ENCODE measurements at regions not wholly inside any gene's neighbourhood (a gene's known extent, or its start where the extent isn't known, plus 50 kb on each side); places are given as distances from the start of the nearest gene placed in this dataset.
"Not testable (repeated sequence)": the region's sequence is repeated elsewhere in the genome, so short reads cannot be mapped to it uniquely, and the experiment has no call there.

DNA sequence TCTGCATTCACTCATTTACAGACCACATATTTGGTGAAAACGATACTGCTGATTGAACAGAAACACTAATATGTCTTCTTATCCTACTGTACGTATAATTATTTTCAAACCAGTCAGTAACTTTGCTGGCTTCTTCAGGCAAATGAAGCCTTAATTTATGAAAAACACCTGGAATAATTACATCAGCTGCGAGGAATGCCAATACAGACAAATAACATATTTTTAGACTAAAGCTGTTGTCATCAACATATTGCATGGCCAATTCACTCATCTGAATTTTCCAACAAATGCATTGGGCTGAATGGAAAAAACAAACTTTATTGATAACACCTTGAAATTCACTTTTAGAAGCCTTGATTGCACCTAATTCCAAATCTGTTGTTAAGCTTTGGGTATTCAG is 165.9 kb downstream of the HLX start:
- TF ChIP-seq, protein P1, sequence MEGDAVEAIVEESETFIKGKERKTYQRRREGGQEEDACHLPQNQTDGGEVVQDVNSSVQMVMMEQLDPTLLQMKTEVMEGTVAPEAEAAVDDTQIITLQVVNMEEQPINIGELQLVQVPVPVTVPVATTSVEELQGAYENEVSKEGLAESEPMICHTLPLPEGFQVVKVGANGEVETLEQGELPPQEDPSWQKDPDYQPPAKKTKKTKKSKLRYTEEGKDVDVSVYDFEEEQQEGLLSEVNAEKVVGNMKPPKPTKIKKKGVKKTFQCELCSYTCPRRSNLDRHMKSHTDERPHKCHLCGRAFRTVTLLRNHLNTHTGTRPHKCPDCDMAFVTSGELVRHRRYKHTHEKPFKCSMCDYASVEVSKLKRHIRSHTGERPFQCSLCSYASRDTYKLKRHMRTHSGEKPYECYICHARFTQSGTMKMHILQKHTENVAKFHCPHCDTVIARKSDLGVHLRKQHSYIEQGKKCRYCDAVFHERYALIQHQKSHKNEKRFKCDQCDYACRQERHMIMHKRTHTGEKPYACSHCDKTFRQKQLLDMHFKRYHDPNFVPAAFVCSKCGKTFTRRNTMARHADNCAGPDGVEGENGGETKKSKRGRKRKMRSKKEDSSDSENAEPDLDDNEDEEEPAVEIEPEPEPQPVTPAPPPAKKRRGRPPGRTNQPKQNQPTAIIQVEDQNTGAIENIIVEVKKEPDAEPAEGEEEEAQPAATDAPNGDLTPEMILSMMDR (IDR thresholded peaks at IDR 0.05; ENCODE audit: borderline replicate concordance): no peak
- Histone ChIP-seq H3K36me3 (no peaks in the 10 kb centered on the region), H3K27ac (replicated peaks) (no peak overlapping the region), H3K27me3 (ENCODE audit: low read depth) (no peaks in the 10 kb centered on the region), H3K4me3 (no peak overlapping the region), H3K9me3 (replicated peaks) (peaks cover 10% of the 10 kb centered on the region), H3K4me1 (peaks cover 4% of the 10 kb centered on the region)
- intact Hi-C loops (cut with micrococcal nuclease): no loop called here
- no peak for DNase-seq

DNA sequence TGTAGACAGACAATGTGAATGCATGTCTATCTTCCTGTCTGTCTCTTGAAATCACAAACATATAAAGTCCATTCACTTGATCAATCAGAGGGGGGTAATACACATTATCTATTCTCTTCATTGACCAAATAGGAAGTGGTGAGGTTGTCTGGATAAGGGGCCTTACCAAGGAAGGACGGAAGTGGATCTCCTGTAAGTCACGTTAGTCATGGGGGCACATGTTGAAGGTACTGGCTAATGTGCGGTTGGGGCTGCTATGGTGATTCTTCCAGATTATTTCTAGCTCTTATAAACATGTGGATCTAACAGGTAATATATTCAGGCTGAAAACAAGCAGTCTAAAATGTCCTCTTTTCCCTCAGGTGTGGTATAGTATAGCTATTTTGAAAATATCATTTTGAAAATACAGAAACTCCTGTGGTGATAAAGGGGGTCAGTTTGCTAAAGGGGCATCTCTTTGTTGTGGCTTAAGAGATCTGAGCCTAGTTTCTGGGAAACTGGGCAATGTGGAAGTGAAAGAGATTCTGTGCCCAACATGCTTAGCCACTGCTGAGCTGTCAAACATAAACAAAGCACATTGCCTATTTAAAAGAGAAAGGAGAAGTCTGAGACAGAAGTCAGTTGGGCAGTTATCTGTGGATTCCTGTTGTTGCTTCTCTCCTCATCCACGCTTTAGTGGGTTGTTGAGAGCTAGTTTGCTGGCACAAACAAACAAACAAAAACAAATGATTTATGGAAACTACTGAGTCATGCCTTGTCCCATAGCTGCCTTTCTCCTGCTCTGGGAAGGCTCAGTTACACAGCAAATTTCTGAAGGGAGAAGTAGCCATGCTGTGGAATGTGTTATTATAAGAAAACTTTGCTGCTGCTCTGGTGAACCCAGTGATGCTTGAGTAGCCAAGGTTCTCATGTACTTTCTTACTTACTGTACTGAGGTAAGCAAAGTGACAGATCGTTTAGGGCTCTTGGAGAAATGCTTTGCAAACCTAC is 166.9 kb downstream of the HLX start:
- H3K4me1 ChIP-seq: peaks cover 4% of the 10 kb centered on the region
- no peaks in the 10 kb centered on the region for H3K36me3 ChIP-seq
- H3K9me3 ChIP-seq (replicated peaks): peaks cover 19% of the 10 kb centered on the region
- H3K27ac ChIP-seq (replicated peaks): no peak overlapping the region
- H3K4me3 ChIP-seq: no peak overlapping the region
- intact Hi-C loops (cut with micrococcal nuclease): no loop called here
- H3K27me3 ChIP-seq (ENCODE audit: low read depth): no peaks in the 10 kb centered on the region
- TF ChIP-seq, protein P1 (IDR thresholded peaks at IDR 0.05; ENCODE audit: borderline replicate concordance): no peak
- DNase-seq: no peak

DNA sequence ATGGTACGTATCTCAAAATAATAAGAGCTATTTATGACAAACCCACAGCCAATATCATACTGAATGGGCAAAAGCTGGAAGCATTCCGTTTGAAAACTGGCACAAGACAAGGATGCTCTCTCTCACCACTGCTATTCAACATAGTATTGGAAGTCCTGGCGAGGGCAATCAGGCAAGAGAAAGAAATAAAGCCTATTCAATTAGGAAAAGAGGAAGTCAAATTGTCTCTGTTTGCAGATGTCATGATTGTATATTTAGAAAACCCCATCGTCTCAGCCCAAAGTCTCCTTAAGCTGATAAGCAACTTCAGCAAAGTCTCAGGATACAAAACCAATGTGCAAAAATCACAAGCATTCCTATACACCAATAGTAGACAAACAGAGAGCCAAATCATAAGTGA is 172.1 kb downstream of the HLX start:
- H3K9me3 ChIP-seq (replicated peaks): peaks cover 35% of the 10 kb centered on the region
- H3K4me3 ChIP-seq; H3K27ac ChIP-seq (replicated peaks); H3K4me1 ChIP-seq; H3K27me3 ChIP-seq (ENCODE audit: low read depth); DNase-seq; H3K36me3 ChIP-seq; intact Hi-C loops (cut with micrococcal nuclease): not testable (repeated sequence)

DNA sequence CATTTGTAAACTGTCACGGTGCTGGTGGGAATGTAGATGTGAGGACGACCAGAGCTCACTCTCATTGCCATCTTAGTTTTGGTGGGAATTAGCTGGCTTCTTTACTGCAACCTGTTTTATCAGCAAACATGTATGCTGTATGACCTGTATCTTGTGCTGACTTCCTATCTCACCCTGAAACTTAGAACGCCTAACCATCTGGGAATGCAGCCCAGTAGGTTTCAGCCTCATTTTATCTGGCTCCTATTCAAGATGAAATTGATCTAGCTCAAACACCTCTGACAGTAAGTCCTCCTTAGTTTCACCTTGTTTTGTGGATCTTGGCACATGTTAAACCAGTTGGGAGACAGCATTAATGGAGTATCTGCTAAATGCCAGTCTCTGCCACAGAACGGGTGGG is 174.6 kb downstream of the HLX start:
- no peak for DNase-seq
- peaks cover 35% of the 10 kb centered on the region for H3K9me3 ChIP-seq (replicated peaks)
- no peaks in the 10 kb centered on the region for H3K36me3 ChIP-seq
- H3K4me1 ChIP-seq: no peaks in the 10 kb centered on the region
- no peak overlapping the region for H3K4me3 ChIP-seq
- TF ChIP-seq, protein P1 (IDR thresholded peaks at IDR 0.05; ENCODE audit: borderline replicate concordance): no peak
- intact Hi-C loops (cut with micrococcal nuclease): no loop called here
- H3K27ac ChIP-seq (replicated peaks): no peak overlapping the region
- no peaks in the 10 kb centered on the region for H3K27me3 ChIP-seq (ENCODE audit: low read depth)

DNA sequence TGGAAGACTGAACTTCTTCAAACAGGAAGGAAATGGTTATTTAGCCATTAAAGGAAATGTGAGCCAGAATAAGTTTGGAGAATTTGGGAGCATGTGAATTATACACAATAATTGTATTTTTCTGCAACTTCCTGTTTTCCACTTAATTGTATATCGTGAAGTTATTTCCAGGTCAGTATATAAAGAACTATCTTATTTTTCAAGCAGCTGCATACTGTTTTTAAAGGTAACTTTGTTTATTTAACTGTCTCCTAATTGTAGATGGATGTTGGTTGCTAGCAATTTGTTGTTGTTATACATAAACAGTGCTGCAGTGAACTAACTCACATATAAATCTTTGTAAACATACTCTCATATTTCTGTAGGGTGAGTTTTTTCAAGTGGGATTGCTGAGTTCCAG is 180.3 kb downstream of the HLX start:
- no peaks in the 10 kb centered on the region for H3K27me3 ChIP-seq (ENCODE audit: low read depth)
- no peak overlapping the region for H3K27ac ChIP-seq (replicated peaks)
- H3K36me3 ChIP-seq: no peaks in the 10 kb centered on the region
- no peak overlapping the region for H3K4me3 ChIP-seq
- no peak for DNase-seq
- H3K9me3 ChIP-seq (replicated peaks): peaks cover 6% of the 10 kb centered on the region
- intact Hi-C loops (cut with micrococcal nuclease): no loop called here
- TF ChIP-seq, protein P1 (IDR thresholded peaks at IDR 0.05; ENCODE audit: borderline replicate concordance): no peak
- no peaks in the 10 kb centered on the region for H3K4me1 ChIP-seq

DNA sequence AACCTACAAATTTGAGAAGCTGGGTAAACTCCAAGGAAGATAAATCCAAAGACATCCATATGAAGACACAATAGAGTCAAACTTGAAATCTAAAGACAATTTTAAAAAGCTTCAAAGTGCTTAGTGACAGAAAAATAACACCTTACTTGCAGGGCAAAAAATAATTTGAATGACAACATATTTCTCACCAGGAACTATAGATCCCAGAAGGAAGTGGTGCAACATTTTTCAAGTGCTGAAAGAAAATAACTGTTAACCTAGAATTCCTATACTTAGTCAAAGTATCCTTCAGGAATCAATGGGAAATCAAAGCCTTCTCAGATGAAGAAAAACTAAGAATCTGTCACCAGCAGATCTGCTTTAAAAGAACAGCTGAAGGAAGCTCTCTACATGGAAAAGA is 184.4 kb downstream of the HLX start:
- Histone ChIP-seq H3K9me3 (replicated peaks) (peaks cover 6% of the 10 kb centered on the region), H3K27ac (replicated peaks) (no peak overlapping the region), H3K4me3 (no peak overlapping the region), H3K27me3 (ENCODE audit: low read depth) (no peaks in the 10 kb centered on the region), H3K36me3 (no peaks in the 10 kb centered on the region), H3K4me1 (no peaks in the 10 kb centered on the region)
- TF ChIP-seq, protein P1 (IDR thresholded peaks at IDR 0.05; ENCODE audit: borderline replicate concordance): no peak
- DNase-seq: no peak
- intact Hi-C loops (cut with micrococcal nuclease): no loop called here
